Loucy (cell line): ENCODE measurements at regions not wholly inside any gene's neighbourhood (a gene's known extent, or its start where the extent isn't known, plus 50 kb on each side); places are given as distances from the start of the nearest gene placed in this dataset.

ENCODE experiments used
- H2AFZ ChIP-seq: fragments of 200-600 bp; sonication (generic); 2 replicates; pipeline ENCODE4 v1.6.0; 2016; ENCODE audit warnings: antibody characterized with exemption, mild to moderate bottlenecking, low read length, moderate library complexity
- H3F3A ChIP-seq: fragments of 200-600 bp; 2 replicates; pipeline ENCODE4 v1.6.0; 2016; ENCODE audit warnings: antibody characterized with exemption, low read depth, mild to moderate bottlenecking
- H3K27me3 ChIP-seq: fragments of 200-600 bp; sonication (generic); 2 replicates; pipeline ENCODE4 v1.6.1; 2014; ENCODE audit warnings: low read length, mild to moderate bottlenecking; ENCODE audit not compliant: insufficient read depth, poor library complexity, severe bottlenecking
- H3K36me3 ChIP-seq: fragments of 200-600 bp; sonication (generic); 2 replicates; pipeline ENCODE4 v1.6.1; 2016; ENCODE audit warnings: low read length; ENCODE audit not compliant: insufficient read depth
- H3K4me1 ChIP-seq: fragments of 200-600 bp; sonication (generic); 2 replicates; pipeline ENCODE4 v1.5.1; 2014; ENCODE audit warnings: low read length, mild to moderate bottlenecking; ENCODE audit not compliant: insufficient read depth, poor library complexity, severe bottlenecking
- H3K4me2 ChIP-seq: fragments of 200-600 bp; sonication (generic); 2 replicates; pipeline ENCODE4 v1.6.0; 2014; ENCODE audit warnings: antibody characterized with exemption, low read length, low read depth, mild to moderate bottlenecking; ENCODE audit not compliant: poor library complexity, severe bottlenecking
- H3K4me3 ChIP-seq: fragments of 200-600 bp; sonication (generic); 2 replicates; pipeline ENCODE4 v1.5.1; 2014; ENCODE audit warnings: low read length, mild to moderate bottlenecking, mixed read lengths; ENCODE audit not compliant: poor library complexity, severe bottlenecking
- H3K79me2 ChIP-seq: fragments of 200-600 bp; sonication (generic); 2 replicates; pipeline ENCODE4 v1.6.1; 2014; ENCODE audit warnings: low read length; ENCODE audit not compliant: insufficient read depth
- H3K9ac ChIP-seq: fragments of 200-600 bp; sonication (generic); 2 replicates; pipeline ENCODE4 v1.6.0; 2014; ENCODE audit warnings: mild to moderate bottlenecking, low read depth, low read length, moderate library complexity; ENCODE audit not compliant: poor library complexity, severe bottlenecking
- H3K9me2 ChIP-seq: fragments of 200-600 bp; sonication (generic); replicated peaks from 2 replicates; pipeline ENCODE4 v1.6.1; 2016; ENCODE audit warnings: low read depth, low read length, mixed read lengths
- H3K9me3 ChIP-seq: fragments of 200-600 bp; sonication (generic); 2 replicates; pipeline ENCODE4 v1.6.1; 2014; ENCODE audit warnings: mild to moderate bottlenecking, antibody characterized with exemption, low read length, low read depth; ENCODE audit not compliant: insufficient read depth
- H4K20me1 ChIP-seq: fragments of 200-600 bp; sonication (generic); 2 replicates; pipeline ENCODE4 v1.6.0; 2014; ENCODE audit warnings: antibody characterized with exemption, low read length, mild to moderate bottlenecking; ENCODE audit not compliant: insufficient read depth, poor library complexity, severe bottlenecking
- EZH2phosphoT487 ChIP-seq: fragments of 200-600 bp; IDR thresholded peaks from 2 replicates; pipeline ENCODE4 v1.6.1; 2018; ENCODE audit warnings: antibody characterized with exemption, mild to moderate bottlenecking, moderate library complexity, borderline replicate concordance
- TF ChIP-seq, protein P1 (sequence below): fragments of 200-600 bp; sonication (generic); conservative IDR thresholded peaks from 2 replicates; pipeline ENCODE4 v1.5.1; 2014; ENCODE audit warnings: mild to moderate bottlenecking, antibody characterized with exemption, low read length

DNA sequence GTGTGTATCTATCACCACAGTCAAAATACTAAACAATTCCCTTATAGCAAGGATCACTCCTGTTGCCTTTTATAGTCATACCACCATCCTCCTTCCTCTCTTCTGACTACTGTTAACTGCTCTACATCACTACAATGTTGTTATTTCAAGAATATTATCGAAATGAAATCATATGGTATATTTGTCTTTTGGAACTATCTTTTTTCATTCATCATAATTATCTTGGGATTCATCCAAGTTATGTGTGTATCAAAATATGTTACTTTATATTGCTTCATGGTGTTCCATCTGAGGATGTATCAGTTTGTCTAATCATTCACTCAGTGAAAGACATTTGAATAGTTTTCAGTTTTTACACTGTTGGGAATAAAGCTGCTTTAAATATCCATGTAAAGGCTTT lies 1423.0 kb upstream of the PIK3C3 start:
- Histone ChIP-seq H3K27me3 (no peaks in the 10 kb centered on the region), H3K9me2 (no peaks in the 10 kb centered on the region), H3F3A (no peaks in the 10 kb centered on the region), H3K36me3 (no peaks in the 10 kb centered on the region), H2AFZ (no peak overlapping the region), H3K4me2 (no peak overlapping the region), H3K4me1 (no peaks in the 10 kb centered on the region), H3K9me3 (no peaks in the 10 kb centered on the region), H3K4me3 (no peak overlapping the region), H4K20me1 (no peaks in the 10 kb centered on the region), H3K9ac (no peak overlapping the region), H3K79me2 (no peaks in the 10 kb centered on the region)
- no peak for TF ChIP-seq EZH2phosphoT487
- TF ChIP-seq, protein P1, sequence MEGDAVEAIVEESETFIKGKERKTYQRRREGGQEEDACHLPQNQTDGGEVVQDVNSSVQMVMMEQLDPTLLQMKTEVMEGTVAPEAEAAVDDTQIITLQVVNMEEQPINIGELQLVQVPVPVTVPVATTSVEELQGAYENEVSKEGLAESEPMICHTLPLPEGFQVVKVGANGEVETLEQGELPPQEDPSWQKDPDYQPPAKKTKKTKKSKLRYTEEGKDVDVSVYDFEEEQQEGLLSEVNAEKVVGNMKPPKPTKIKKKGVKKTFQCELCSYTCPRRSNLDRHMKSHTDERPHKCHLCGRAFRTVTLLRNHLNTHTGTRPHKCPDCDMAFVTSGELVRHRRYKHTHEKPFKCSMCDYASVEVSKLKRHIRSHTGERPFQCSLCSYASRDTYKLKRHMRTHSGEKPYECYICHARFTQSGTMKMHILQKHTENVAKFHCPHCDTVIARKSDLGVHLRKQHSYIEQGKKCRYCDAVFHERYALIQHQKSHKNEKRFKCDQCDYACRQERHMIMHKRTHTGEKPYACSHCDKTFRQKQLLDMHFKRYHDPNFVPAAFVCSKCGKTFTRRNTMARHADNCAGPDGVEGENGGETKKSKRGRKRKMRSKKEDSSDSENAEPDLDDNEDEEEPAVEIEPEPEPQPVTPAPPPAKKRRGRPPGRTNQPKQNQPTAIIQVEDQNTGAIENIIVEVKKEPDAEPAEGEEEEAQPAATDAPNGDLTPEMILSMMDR: no peak

DNA sequence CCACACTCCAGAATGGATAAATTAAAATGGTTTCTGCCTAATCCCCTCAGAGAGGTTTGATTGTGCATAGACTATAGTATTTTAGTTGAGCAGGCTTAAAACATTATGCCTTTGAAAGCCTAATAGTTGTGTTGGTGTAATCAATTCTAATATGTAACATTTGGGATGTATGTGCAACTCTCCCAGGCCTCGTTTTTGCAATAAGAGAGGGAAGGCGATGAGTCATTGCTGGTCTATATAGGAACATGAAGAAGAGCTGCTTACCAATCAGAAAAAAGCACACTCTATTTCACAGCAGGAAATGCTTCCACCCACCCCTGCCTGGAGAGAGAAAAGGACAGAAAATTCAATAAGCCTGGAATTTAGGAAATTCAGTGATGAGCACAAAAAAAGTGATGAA lies 1424.0 kb upstream of the PIK3C3 start:
- Histone ChIP-seq H3K27me3 (no peaks in the 10 kb centered on the region), H3K9me3 (no peaks in the 10 kb centered on the region), H3K4me3 (no peak overlapping the region)

DNA sequence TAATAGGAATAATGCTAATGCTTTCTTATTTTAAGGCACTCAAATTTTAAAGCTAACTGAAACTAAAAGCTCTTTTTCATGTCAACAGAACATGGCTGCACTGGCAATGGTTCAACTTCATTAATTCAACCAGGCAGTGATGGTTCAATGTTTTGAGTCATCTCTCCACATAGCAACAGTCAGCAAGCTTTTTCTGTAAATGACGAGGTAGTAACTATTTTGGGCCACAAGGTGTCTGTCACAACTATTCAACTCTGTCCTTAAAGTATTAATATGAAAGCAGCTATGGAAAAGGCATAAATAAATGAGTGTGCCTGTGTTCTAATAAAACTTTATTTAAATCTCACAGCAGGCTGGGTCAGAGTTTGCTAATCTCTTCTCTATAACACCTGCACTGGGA lies 1425.6 kb upstream of the PIK3C3 start:
- Histone ChIP-seq H3K79me2 (no peaks in the 10 kb centered on the region), H3F3A (no peaks in the 10 kb centered on the region), H3K27me3 (no peaks in the 10 kb centered on the region), H3K9me3 (no peaks in the 10 kb centered on the region), H4K20me1 (no peaks in the 10 kb centered on the region), H3K4me2 (no peak overlapping the region), H3K9ac (no peak overlapping the region), H3K4me3 (no peak overlapping the region), H3K36me3 (no peaks in the 10 kb centered on the region), H3K4me1 (no peaks in the 10 kb centered on the region), H2AFZ (no peak overlapping the region), H3K9me2 (no peaks in the 10 kb centered on the region)
- no peak for TF ChIP-seq EZH2phosphoT487
- TF ChIP-seq, protein P1: peak; percentile 28; the same call in 1 of the 2 replicates

More for the DNA sequence above, 1424.0 kb upstream of the PIK3C3 start:
- no peaks in the 10 kb centered on the region for H3F3A ChIP-seq
- no peaks in the 10 kb centered on the region for H3K9me2 ChIP-seq
- H2AFZ ChIP-seq: no peak overlapping the region
- H3K4me2 ChIP-seq: no peak overlapping the region
- H3K36me3 ChIP-seq: no peaks in the 10 kb centered on the region
- no peaks in the 10 kb centered on the region for H3K79me2 ChIP-seq
- H3K4me1 ChIP-seq: no peaks in the 10 kb centered on the region
- no peak for TF ChIP-seq EZH2phosphoT487
- TF ChIP-seq, protein P1: no peak
- no peak overlapping the region for H3K9ac ChIP-seq
- no peaks in the 10 kb centered on the region for H4K20me1 ChIP-seq
